Endodermal cell (in vitro differentiated cells): ENCODE measurements at regions not wholly inside any gene's neighbourhood (a gene's known extent, or its start where the extent isn't known, plus 50 kb on each side); places are given as distances from the start of the nearest gene placed in this dataset.

ENCODE experiments used
- DNase-seq: peaks from one replicate; pipeline ENCODE4 v3.0.0-alpha.2; 2017
- H3K27ac ChIP-seq: 2 replicates; pipeline ENCODE4 v1.5.1; 2013; ENCODE audit warnings: mild to moderate bottlenecking, low read depth, low read length, moderate library complexity
- H3K27me3 ChIP-seq: 2 replicates; pipeline ENCODE4 v1.6.1; 2013; ENCODE audit warnings: mild to moderate bottlenecking, low read length, moderate library complexity; ENCODE audit not compliant: insufficient read depth, control insufficient read depth, poor library complexity, severe bottlenecking
- H3K36me3 ChIP-seq: 2 replicates; pipeline ENCODE4 v1.7.0; 2013; ENCODE audit warnings: mild to moderate bottlenecking, low read length, moderate library complexity; ENCODE audit not compliant: control insufficient read depth, insufficient read depth
- H3K4me1 ChIP-seq: one replicate; pipeline ENCODE4 v1.7.0; 2013; ENCODE audit warnings: low read length; ENCODE audit not compliant: control insufficient read depth, insufficient read depth
- H3K4me3 ChIP-seq: 2 replicates; pipeline ENCODE4 v1.5.1; 2013; ENCODE audit warnings: mild to moderate bottlenecking, low read length, moderate library complexity
- H3K9ac ChIP-seq: 2 replicates; pipeline ENCODE4 v1.6.1; 2013; ENCODE audit warnings: mild to moderate bottlenecking, low read length, moderate library complexity; ENCODE audit not compliant: poor library complexity, severe bottlenecking; ENCODE audit errors: extremely low read depth
- H3K9me3 ChIP-seq: 2 replicates; pipeline ENCODE4 v1.6.1; 2013; ENCODE audit warnings: mild to moderate bottlenecking, low read length, moderate library complexity; ENCODE audit not compliant: control insufficient read depth
- H3K27ac Mint-ChIP-seq: 2 replicates; pipeline ENCODE4 v1.8.0; 2020; ENCODE audit warnings: mixed read lengths
- H3K27me3 Mint-ChIP-seq: 2 replicates; pipeline ENCODE4 v1.8.0; 2021; ENCODE audit warnings: mild to moderate bottlenecking, mixed read lengths; ENCODE audit not compliant: insufficient read depth
- H3K36me3 Mint-ChIP-seq: 2 replicates; pipeline ENCODE4 v1.8.0; 2020; ENCODE audit warnings: low read depth, mixed read lengths
- H3K4me1 Mint-ChIP-seq: 2 replicates; pipeline ENCODE4 v1.8.0; 2020; ENCODE audit warnings: mixed read lengths
- H3K4me3 Mint-ChIP-seq: 2 replicates; pipeline ENCODE4 v1.8.0; 2020; ENCODE audit warnings: mild to moderate bottlenecking, moderate library complexity, mixed read lengths
- H3K9me3 Mint-ChIP-seq: 2 replicates; pipeline ENCODE4 v1.8.0; 2020; ENCODE audit warnings: mild to moderate bottlenecking, mixed read lengths
- WGBS, 2 experiments: methylation state at CpG; one replicate each; pipeline versions ENCODE4 v1.1.5 to v1.1.7; 2013; ENCODE audit warnings: missing lambda C conversion rate in 2 of 2, mixed read lengths in 1 of 2; ENCODE audit not compliant: insufficient coverage in 1 of 2, insufficient read length in 1 of 2; 5-methylcytosine and 5-hydroxymethylcytosine counted together
- TF ChIP-seq, protein P1 (sequence below): fragments of 200-600 bp; sonication (generic); conservative IDR thresholded peaks from 2 replicates; pipeline ENCODE4 v1.5.0; 2021; ENCODE audit warnings: antibody characterized with exemption, mild to moderate bottlenecking

- no peaks in the 10 kb centered on the region for H3K4me1 Mint-ChIP-seq
- Histone ChIP-seq H3K4me1 (no peaks in the 10 kb centered on the region), H3K9me3 (no peaks in the 10 kb centered on the region), H3K27ac (no peak overlapping the region), H3K36me3 (no peaks in the 10 kb centered on the region), H3K9ac (no peak overlapping the region), H3K27me3 (no peaks in the 10 kb centered on the region), H3K4me3 (no peak overlapping the region)
- H3K27ac Mint-ChIP-seq = no peak overlapping the region
- no peak for DNase-seq
- TF ChIP-seq, protein P1, sequence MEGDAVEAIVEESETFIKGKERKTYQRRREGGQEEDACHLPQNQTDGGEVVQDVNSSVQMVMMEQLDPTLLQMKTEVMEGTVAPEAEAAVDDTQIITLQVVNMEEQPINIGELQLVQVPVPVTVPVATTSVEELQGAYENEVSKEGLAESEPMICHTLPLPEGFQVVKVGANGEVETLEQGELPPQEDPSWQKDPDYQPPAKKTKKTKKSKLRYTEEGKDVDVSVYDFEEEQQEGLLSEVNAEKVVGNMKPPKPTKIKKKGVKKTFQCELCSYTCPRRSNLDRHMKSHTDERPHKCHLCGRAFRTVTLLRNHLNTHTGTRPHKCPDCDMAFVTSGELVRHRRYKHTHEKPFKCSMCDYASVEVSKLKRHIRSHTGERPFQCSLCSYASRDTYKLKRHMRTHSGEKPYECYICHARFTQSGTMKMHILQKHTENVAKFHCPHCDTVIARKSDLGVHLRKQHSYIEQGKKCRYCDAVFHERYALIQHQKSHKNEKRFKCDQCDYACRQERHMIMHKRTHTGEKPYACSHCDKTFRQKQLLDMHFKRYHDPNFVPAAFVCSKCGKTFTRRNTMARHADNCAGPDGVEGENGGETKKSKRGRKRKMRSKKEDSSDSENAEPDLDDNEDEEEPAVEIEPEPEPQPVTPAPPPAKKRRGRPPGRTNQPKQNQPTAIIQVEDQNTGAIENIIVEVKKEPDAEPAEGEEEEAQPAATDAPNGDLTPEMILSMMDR = no peak
- H3K27me3 Mint-ChIP-seq = no peaks in the 10 kb centered on the region
- H3K9me3 Mint-ChIP-seq = no peaks in the 10 kb centered on the region
- 92 to 94% methylated on average over 2 of the region's 2 CpGs for WGBS, 2 experiments
- no peaks in the 10 kb centered on the region for H3K36me3 Mint-ChIP-seq
- no peak overlapping the region for H3K4me3 Mint-ChIP-seq
Measured at GRCh38 chr2:228828397-228828796, 442.7 kb downstream of the PID1 start.

GRCh38 chr2:228827056-228827700, 443.9 kb downstream of the PID1 start:
- 89 to 100% methylated on average over 3 to 4 of the region's 4 CpGs for WGBS, 2 experiments
- no peak overlapping the region for H3K4me3 ChIP-seq
- no peaks in the 10 kb centered on the region for H3K9me3 ChIP-seq
- H3K4me1 ChIP-seq = no peaks in the 10 kb centered on the region
- H3K27ac ChIP-seq = no peak overlapping the region
- Mint-ChIP-seq H3K27ac (no peak overlapping the region), H3K4me3 (no peak overlapping the region), H3K36me3 (no peaks in the 10 kb centered on the region), H3K9me3 (no peaks in the 10 kb centered on the region), H3K27me3 (no peaks in the 10 kb centered on the region), H3K4me1 (no peaks in the 10 kb centered on the region)
- H3K9ac ChIP-seq = no peak overlapping the region
- H3K27me3 ChIP-seq = no peaks in the 10 kb centered on the region
- TF ChIP-seq, protein P1 = no peak
- DNase-seq = no peak
- H3K36me3 ChIP-seq = no peaks in the 10 kb centered on the region

DNA sequence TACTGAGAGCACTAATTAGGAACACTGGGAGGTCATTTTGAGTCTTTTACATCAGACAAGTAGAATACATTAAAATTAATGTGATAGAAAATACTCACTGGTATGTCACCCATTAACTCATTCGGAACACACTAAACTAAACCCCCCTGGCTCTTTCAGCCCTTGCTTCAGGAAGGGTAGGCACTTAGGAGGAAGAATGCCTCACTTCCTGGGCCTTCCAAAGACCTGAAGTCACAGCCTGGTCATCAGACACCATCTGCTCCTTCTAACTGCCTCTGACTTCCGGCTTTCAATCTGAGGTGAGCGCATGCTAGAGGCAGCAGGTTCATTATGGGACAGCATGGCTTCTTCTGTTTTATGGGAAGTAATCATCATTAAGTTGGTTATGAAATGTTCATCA, 451.4 kb downstream of the PID1 start:
- Mint-ChIP-seq H3K9me3 (no peaks in the 10 kb centered on the region), H3K27me3 (peaks cover 2% of the 10 kb centered on the region), H3K4me3 (no peak overlapping the region), H3K4me1 (no peaks in the 10 kb centered on the region), H3K36me3 (no peaks in the 10 kb centered on the region), H3K27ac (no peak overlapping the region)
- no peak for DNase-seq
- H3K4me1 ChIP-seq = no peaks in the 10 kb centered on the region
- no peaks in the 10 kb centered on the region for H3K9me3 ChIP-seq
- H3K27me3 ChIP-seq = no peaks in the 10 kb centered on the region
- no peaks in the 10 kb centered on the region for H3K36me3 ChIP-seq
- TF ChIP-seq, protein P1 = no peak
- H3K27ac ChIP-seq = no peak overlapping the region
- WGBS, 2 experiments = 74 to 75% methylated on average over 2 to 3 of the region's 3 CpGs
- H3K9ac ChIP-seq = no peak overlapping the region
- H3K4me3 ChIP-seq = no peak overlapping the region
